ENCODE measurements at regions not wholly inside any gene's neighbourhood (a gene's known extent, or its start where the extent isn't known, plus 50 kb on each side); places are given as distances from the start of the nearest gene placed in this dataset.

- TF ChIP-seq CTCF (IDR thresholded peaks at IDR 0.05) (no peak), POLR2A (IDR thresholded peaks at IDR 0.05) (no peak)
- no peaks in the 10 kb centered on the region for H3K36me3 ChIP-seq (replicated peaks in 1 of 2)
- no peak overlapping the region for H3K4me3 ChIP-seq
- no peak for DNase-seq
- intact Hi-C loops (cut with DNase I) = no loop called here
- no peaks in the 10 kb centered on the region for H3K4me1 ChIP-seq (replicated peaks in 1 of 2)
- WGBS, 4 donors = 75 to 84% (median 82%) methylated on average over 13 of the region's 13 CpGs
- no peak overlapping the region for H3K27ac ChIP-seq
- H3K9me3 ChIP-seq (replicated peaks in 1 of 3) = no peaks in the 10 kb centered on the region
- no peaks in the 10 kb centered on the region for H3K27me3 ChIP-seq
Observed at GRCh38 chr12:94092516-94093241, 55.7 kb upstream of the PLXNC1 start.

- WGBS, 4 donors = 79 to 92% (median 83%) methylated on average over 2 of the region's 2 CpGs
- H3K9me3 ChIP-seq (replicated peaks in 1 of 3) = no peaks in the 10 kb centered on the region
- intact Hi-C loops (cut with DNase I) = no loop called here
- H3K36me3 ChIP-seq (replicated peaks in 1 of 2) = no peaks in the 10 kb centered on the region
- TF ChIP-seq CTCF (IDR thresholded peaks at IDR 0.05) = no peak
- no peak for TF ChIP-seq POLR2A (IDR thresholded peaks at IDR 0.05)
- DNase-seq = no peak
- H3K27ac ChIP-seq = no peak overlapping the region
- no peak overlapping the region for H3K4me3 ChIP-seq
- H3K27me3 ChIP-seq = no peaks in the 10 kb centered on the region
- peaks cover 0 to under 1% of the 10 kb centered on the region in 2 donors for H3K4me1 ChIP-seq (replicated peaks in 1 of 2)
Observed at GRCh38 chr12:94094700-94095099, 53.7 kb upstream of the PLXNC1 start.

GRCh38 chr12:94095618-94096017 lies 52.8 kb upstream of the PLXNC1 start:
- Histone ChIP-seq H3K4me3 (no peak overlapping the region), H3K4me1 (replicated peaks in 1 of 2) (peaks cover 0 to 9% of the 10 kb centered on the region in 2 donors), H3K27me3 (no peaks in the 10 kb centered on the region), H3K36me3 (replicated peaks in 1 of 2) (no peaks in the 10 kb centered on the region), H3K9me3 (replicated peaks in 1 of 3) (no peaks in the 10 kb centered on the region), H3K27ac (no peak overlapping the region)
- 71 to 89% (median 78%) methylated on average over 2 of the region's 2 CpGs for WGBS, 4 donors
- TF ChIP-seq POLR2A (IDR thresholded peaks at IDR 0.05) = no peak
- no peak for TF ChIP-seq CTCF (IDR thresholded peaks at IDR 0.05)
- no peak for DNase-seq
- intact Hi-C loops (cut with DNase I) = no loop called here

- no peak for DNase-seq
- Histone ChIP-seq H3K4me3 (no peak overlapping the region), H3K9me3 (replicated peaks in 1 of 3) (no peaks in the 10 kb centered on the region), H3K27me3 (no peaks in the 10 kb centered on the region), H3K27ac (no peak overlapping the region), H3K4me1 (replicated peaks in 1 of 2) (peaks cover 6 to 20% of the 10 kb centered on the region in 2 donors), H3K36me3 (replicated peaks in 1 of 2) (no peaks in the 10 kb centered on the region)
- WGBS, 4 donors = 45 to 68% (median 55%) methylated on average over 3 of the region's 3 CpGs
- TF ChIP-seq POLR2A (IDR thresholded peaks at IDR 0.05) = no peak
- no peak for TF ChIP-seq CTCF (IDR thresholded peaks at IDR 0.05)
- intact Hi-C loops (cut with DNase I) = no loop called here
Observed at GRCh38 chr12:94098466-94098865, 49.9 kb upstream of the PLXNC1 start.
